SK-N-SH treated with all-trans-retinoic acid at 6 μM for 48 hours (cell line): ENCODE measurements at regions not wholly inside any gene's neighbourhood (a gene's known extent, or its start where the extent isn't known, plus 50 kb on each side); places are given as distances from the start of the nearest gene placed in this dataset.

Experiments
- ATAC-seq: fragments of 200-7000 bp; cut with Tn5 transposase; 3 replicates; pipeline ENCODE4 v1.9.1; 2020; ENCODE audit warnings: mild to moderate bottlenecking, moderate library complexity
- ARNTL ChIP-seq: fragments of 450-650 bp; formaldehyde crosslinking; IDR thresholded peaks from 2 replicates; pipeline ENCODE4 v1.5.0; 2020; ENCODE audit warnings: low read depth, mild to moderate bottlenecking, moderate library complexity, borderline replicate concordance
- BACH2 ChIP-seq: fragments of 250-450 bp; sonication (Bioruptor Pico); IDR thresholded peaks from 2 replicates; pipeline ENCODE4 v1.9.0; 2021; ENCODE audit warnings: mild to moderate bottlenecking, borderline replicate concordance
- CREB5 ChIP-seq: fragments of 250-450 bp; sonication (Bioruptor Pico); IDR thresholded peaks from 2 replicates; pipeline ENCODE4 v1.5.1; 2020; ENCODE audit warnings: low read depth, mild to moderate bottlenecking, moderate library complexity
- CSDC2 ChIP-seq: fragments of 250-450 bp; sonication (Bioruptor Pico); IDR thresholded peaks from 2 replicates; pipeline ENCODE4 v1.5.0; 2020; ENCODE audit warnings: mild to moderate bottlenecking, moderate library complexity
- CSRNP3 ChIP-seq: fragments of 250-450 bp; sonication (Bioruptor Pico); IDR thresholded peaks from 2 replicates; pipeline ENCODE4 v1.5.1; 2021; ENCODE audit warnings: mild to moderate bottlenecking, moderate library complexity
- ESRRG ChIP-seq: fragments of 250-450 bp; sonication (Bioruptor Pico); IDR thresholded peaks from 2 replicates; pipeline ENCODE4 v1.6.1; 2021; ENCODE audit warnings: mild to moderate bottlenecking
- GLIS3 ChIP-seq: fragments of 250-450 bp; sonication (Bioruptor Pico); IDR thresholded peaks from 2 replicates; pipeline ENCODE4 v1.5.0; 2020; ENCODE audit warnings: mild to moderate bottlenecking, moderate library complexity
- ISL1 ChIP-seq: fragments of 250-450 bp; sonication (Bioruptor Pico); IDR thresholded peaks from 2 replicates; pipeline ENCODE4 v2.1.2; 2022; ENCODE audit warnings: mild to moderate bottlenecking, moderate library complexity
- OSR1 ChIP-seq: fragments of 250-450 bp; sonication (Bioruptor Pico); IDR thresholded peaks from 2 replicates; pipeline ENCODE4 v1.8.0; 2022; ENCODE audit warnings: moderate library complexity, mild to moderate bottlenecking, inconsistent platforms
- PATZ1 ChIP-seq: fragments of 250-450 bp; sonication (Bioruptor Pico); IDR thresholded peaks from 2 replicates; pipeline ENCODE4 v1.8.0; 2020; ENCODE audit warnings: mild to moderate bottlenecking, moderate library complexity, borderline replicate concordance
- PPARA ChIP-seq: fragments of 250-450 bp; sonication (Bioruptor Pico); IDR thresholded peaks from 2 replicates; pipeline ENCODE4 v1.5.0; 2020; ENCODE audit warnings: mild to moderate bottlenecking, borderline replicate concordance
- RARB ChIP-seq: fragments of 250-450 bp; sonication (Bioruptor Pico); IDR thresholded peaks from 2 replicates; pipeline ENCODE4 v1.8.0; 2021; ENCODE audit warnings: mild to moderate bottlenecking, moderate library complexity
- SNAI2 ChIP-seq: fragments of 250-450 bp; sonication (Bioruptor Pico); IDR thresholded peaks from 2 replicates; pipeline ENCODE4 v1.5.0; 2020; ENCODE audit warnings: mild to moderate bottlenecking, moderate library complexity
- TCF4 ChIP-seq: fragments of 250-450 bp; sonication (Bioruptor Pico); IDR thresholded peaks from 2 replicates; pipeline ENCODE4 v1.8.0; 2021; ENCODE audit warnings: mild to moderate bottlenecking, moderate library complexity, borderline replicate concordance
- TOX ChIP-seq: fragments of 250-450 bp; sonication (Bioruptor Pico); IDR thresholded peaks from 2 replicates; pipeline ENCODE4 v1.8.0; 2021; ENCODE audit warnings: mild to moderate bottlenecking, moderate library complexity, borderline replicate concordance
- ZC3H10 ChIP-seq: fragments of 250-450 bp; sonication (Bioruptor Pico); IDR thresholded peaks from 2 replicates; pipeline ENCODE4 v1.5.1; 2021; ENCODE audit warnings: mild to moderate bottlenecking, moderate library complexity
- ZFP30 ChIP-seq: fragments of 450-650 bp; formaldehyde crosslinking; IDR thresholded peaks from 2 replicates; pipeline ENCODE4 v1.5.0; 2022; ENCODE audit warnings: mild to moderate bottlenecking, moderate library complexity
- ZNF565 ChIP-seq: fragments of 450-650 bp; formaldehyde crosslinking; conservative IDR thresholded peaks from 2 replicates; pipeline ENCODE4 v1.5.0; 2020; ENCODE audit warnings: low read depth, mild to moderate bottlenecking, moderate library complexity
- ZNF70 ChIP-seq: fragments of 450-650 bp; formaldehyde crosslinking; IDR thresholded peaks from 2 replicates; pipeline ENCODE4 v1.5.0; 2020; ENCODE audit warnings: mild to moderate bottlenecking, moderate library complexity
- ZNF8 ChIP-seq: fragments of 450-650 bp; formaldehyde crosslinking; IDR thresholded peaks from 2 replicates; pipeline ENCODE4 v1.5.0; 2020; ENCODE audit warnings: mild to moderate bottlenecking, moderate library complexity
- TF ChIP-seq, protein P1 (sequence below): fragments of 250-450 bp; sonication (Bioruptor Pico); IDR thresholded peaks from 2 replicates; pipeline ENCODE4 v1.8.0; 2021; ENCODE audit warnings: low read depth, mild to moderate bottlenecking, moderate library complexity, borderline replicate concordance
- TF ChIP-seq, protein P2 (sequence below): fragments of 250-450 bp; sonication (Bioruptor Pico); IDR thresholded peaks from 2 replicates; pipeline ENCODE4 v1.5.0; 2020; ENCODE audit warnings: mild to moderate bottlenecking, moderate library complexity

- no peak for ATAC-seq
- TF ChIP-seq TOX (CRISPR knock-in tag) (no peak), SNAI2 (CRISPR knock-in tag) (no peak), ZFP30 (no peak), ZNF565 (CRISPR knock-in tag) (no peak), PATZ1 (no peak), ZNF70 (CRISPR knock-in tag) (no peak), GLIS3 (CRISPR knock-in tag) (no peak), RARB (CRISPR knock-in tag) (no peak), CSRNP3 (CRISPR knock-in tag) (no peak), TCF4 (CRISPR knock-in tag) (no peak), ESRRG (CRISPR knock-in tag) (no peak), CSDC2 (CRISPR knock-in tag) (no peak), PPARA (no peak), ISL1 (CRISPR knock-in tag) (no peak)
- TF ChIP-seq, protein P1, sequence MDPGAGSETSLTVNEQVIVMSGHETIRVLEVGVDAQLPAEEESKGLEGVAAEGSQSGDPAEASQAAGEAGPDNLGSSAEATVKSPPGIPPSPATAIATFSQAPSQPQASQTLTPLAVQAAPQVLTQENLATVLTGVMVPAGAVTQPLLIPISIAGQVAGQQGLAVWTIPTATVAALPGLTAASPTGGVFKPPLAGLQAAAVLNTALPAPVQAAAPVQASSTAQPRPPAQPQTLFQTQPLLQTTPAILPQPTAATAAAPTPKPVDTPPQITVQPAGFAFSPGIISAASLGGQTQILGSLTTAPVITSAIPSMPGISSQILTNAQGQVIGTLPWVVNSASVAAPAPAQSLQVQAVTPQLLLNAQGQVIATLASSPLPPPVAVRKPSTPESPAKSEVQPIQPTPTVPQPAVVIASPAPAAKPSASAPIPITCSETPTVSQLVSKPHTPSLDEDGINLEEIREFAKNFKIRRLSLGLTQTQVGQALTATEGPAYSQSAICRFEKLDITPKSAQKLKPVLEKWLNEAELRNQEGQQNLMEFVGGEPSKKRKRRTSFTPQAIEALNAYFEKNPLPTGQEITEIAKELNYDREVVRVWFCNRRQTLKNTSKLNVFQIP (CRISPR knock-in tag), result no peak
- TF ChIP-seq, protein P2, sequence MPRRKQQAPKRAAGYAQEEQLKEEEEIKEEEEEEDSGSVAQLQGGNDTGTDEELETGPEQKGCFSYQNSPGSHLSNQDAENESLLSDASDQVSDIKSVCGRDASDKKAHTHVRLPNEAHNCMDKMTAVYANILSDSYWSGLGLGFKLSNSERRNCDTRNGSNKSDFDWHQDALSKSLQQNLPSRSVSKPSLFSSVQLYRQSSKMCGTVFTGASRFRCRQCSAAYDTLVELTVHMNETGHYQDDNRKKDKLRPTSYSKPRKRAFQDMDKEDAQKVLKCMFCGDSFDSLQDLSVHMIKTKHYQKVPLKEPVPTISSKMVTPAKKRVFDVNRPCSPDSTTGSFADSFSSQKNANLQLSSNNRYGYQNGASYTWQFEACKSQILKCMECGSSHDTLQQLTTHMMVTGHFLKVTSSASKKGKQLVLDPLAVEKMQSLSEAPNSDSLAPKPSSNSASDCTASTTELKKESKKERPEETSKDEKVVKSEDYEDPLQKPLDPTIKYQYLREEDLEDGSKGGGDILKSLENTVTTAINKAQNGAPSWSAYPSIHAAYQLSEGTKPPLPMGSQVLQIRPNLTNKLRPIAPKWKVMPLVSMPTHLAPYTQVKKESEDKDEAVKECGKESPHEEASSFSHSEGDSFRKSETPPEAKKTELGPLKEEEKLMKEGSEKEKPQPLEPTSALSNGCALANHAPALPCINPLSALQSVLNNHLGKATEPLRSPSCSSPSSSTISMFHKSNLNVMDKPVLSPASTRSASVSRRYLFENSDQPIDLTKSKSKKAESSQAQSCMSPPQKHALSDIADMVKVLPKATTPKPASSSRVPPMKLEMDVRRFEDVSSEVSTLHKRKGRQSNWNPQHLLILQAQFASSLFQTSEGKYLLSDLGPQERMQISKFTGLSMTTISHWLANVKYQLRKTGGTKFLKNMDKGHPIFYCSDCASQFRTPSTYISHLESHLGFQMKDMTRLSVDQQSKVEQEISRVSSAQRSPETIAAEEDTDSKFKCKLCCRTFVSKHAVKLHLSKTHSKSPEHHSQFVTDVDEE, result no peak
Observed at GRCh38 chr22:34293324-34293723, 373.0 kb upstream of the LARGE1 start.

DNA sequence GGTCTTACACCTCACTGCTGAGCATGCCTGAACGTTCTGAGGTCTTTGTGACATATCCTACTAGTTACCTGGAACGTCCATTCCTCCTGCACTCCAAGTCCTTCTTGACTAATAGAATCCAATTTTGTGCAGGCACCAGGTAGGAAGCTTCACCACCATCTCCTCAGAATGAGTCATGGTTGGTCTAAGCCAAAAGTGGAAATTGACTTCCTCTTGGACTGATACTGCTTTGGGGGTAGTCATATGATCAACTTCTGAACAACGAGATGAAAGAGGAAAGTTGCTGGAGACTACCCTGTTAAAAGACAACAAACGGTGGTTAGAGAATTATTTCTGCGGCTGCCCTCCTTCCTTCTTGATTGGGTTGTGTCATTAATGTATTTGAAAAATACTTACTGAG is 374.2 kb upstream of the LARGE1 start:
- TF ChIP-seq CSRNP3 (CRISPR knock-in tag) (no peak), RARB (CRISPR knock-in tag) (no peak), GLIS3 (CRISPR knock-in tag) (no peak), CREB5 (CRISPR knock-in tag) (no peak), PPARA (no peak), ZC3H10 (CRISPR knock-in tag) (no peak), OSR1 (CRISPR knock-in tag) (no peak), PATZ1 (no peak), BACH2 (CRISPR knock-in tag) (no peak), ZNF8 (no peak), TOX (CRISPR knock-in tag) (no peak), ZFP30 (no peak), ARNTL (no peak), ISL1 (CRISPR knock-in tag) (no peak), CSDC2 (CRISPR knock-in tag) (no peak), ESRRG (CRISPR knock-in tag) (no peak)
- no peak for ATAC-seq
